Smooth muscle cell (in vitro differentiated cells): ENCODE measurements at regions not wholly inside any gene's neighbourhood (a gene's known extent, or its start where the extent isn't known, plus 50 kb on each side); places are given as distances from the start of the nearest gene placed in this dataset.

Experiments used
- DNase-seq: peaks from one replicate; lab custom pipeline; 2025; ENCODE audit not compliant: unreplicated experiment; lab: John Stamatoyannopoulos, UW
- H2AFZ ChIP-seq: fragments of 200-600 bp; sonication (generic); 2 replicates; pipeline ENCODE4 v1.6.0; 2016; ENCODE audit warnings: antibody characterized with exemption, low read depth, mild to moderate bottlenecking
- H3F3A ChIP-seq: fragments of 200-600 bp; sonication (generic); 2 replicates; pipeline ENCODE4 v1.6.0; 2017; ENCODE audit warnings: antibody characterized with exemption, low read depth
- H3K27ac ChIP-seq: fragments of 200-600 bp; sonication (generic); 2 replicates; pipeline ENCODE4 v1.5.1; 2016; ENCODE audit warnings: low read depth, mild to moderate bottlenecking
- H3K27me3 ChIP-seq: fragments of 200-600 bp; sonication (generic); 2 replicates; pipeline ENCODE4 v1.6.1; 2016; ENCODE audit warnings: low read depth, mild to moderate bottlenecking
- H3K36me3 ChIP-seq: fragments of 200-600 bp; sonication (generic); 2 replicates; pipeline ENCODE4 v1.5.1; 2016; ENCODE audit warnings: low read depth
- H3K4me1 ChIP-seq: fragments of 200-600 bp; sonication (generic); 2 replicates; pipeline ENCODE4 v1.5.1; 2016; ENCODE audit warnings: low read depth
- H3K4me2 ChIP-seq: fragments of 200-600 bp; sonication (generic); 2 replicates; pipeline ENCODE4 v1.6.0; 2016; ENCODE audit warnings: mild to moderate bottlenecking
- H3K4me3 ChIP-seq: fragments of 200-600 bp; sonication (generic); 2 replicates; pipeline ENCODE4 v1.5.1; 2016; ENCODE audit warnings: mild to moderate bottlenecking
- H3K79me2 ChIP-seq: fragments of 200-600 bp; sonication (generic); 2 replicates; pipeline ENCODE4 v1.6.0; 2016; ENCODE audit warnings: low read depth, mild to moderate bottlenecking
- H3K9ac ChIP-seq: fragments of 200-600 bp; sonication (generic); 2 replicates; pipeline ENCODE4 v1.6.0; 2016; ENCODE audit warnings: low read depth
- H3K9me3 ChIP-seq: fragments of 200-600 bp; sonication (generic); replicated peaks from 2 replicates; pipeline ENCODE4 v1.5.1; 2016; ENCODE audit warnings: low read depth
- H4K20me1 ChIP-seq: fragments of 200-600 bp; sonication (generic); 2 replicates; pipeline ENCODE4 v1.6.0; 2016; ENCODE audit warnings: low read depth
- WGBS: methylation state at CpG from one replicate; pipeline ENCODE4 v1.1.7; 2016; ENCODE audit warnings: low lambda C conversion rate; 5-methylcytosine and 5-hydroxymethylcytosine counted together
- TF ChIP-seq, protein P1 (sequence below): fragments of 200-600 bp; sonication (generic); IDR thresholded peaks from 2 replicates; pipeline ENCODE4 v1.5.1; 2017; ENCODE audit warnings: borderline replicate concordance, mild to moderate bottlenecking, antibody characterized with exemption; ENCODE audit not compliant: insufficient read depth, poor library complexity, severe bottlenecking

GRCh38 chr12:97305651-97306050 lies 157.0 kb upstream of the RMST start:
- no peaks in the 10 kb centered on the region for H3F3A ChIP-seq
- H3K4me1 ChIP-seq = no peaks in the 10 kb centered on the region
- no peaks in the 10 kb centered on the region for H3K36me3 ChIP-seq
- no peaks in the 10 kb centered on the region for H4K20me1 ChIP-seq
- H2AFZ ChIP-seq = no peak overlapping the region
- H3K79me2 ChIP-seq = no peaks in the 10 kb centered on the region
- H3K9ac ChIP-seq = no peak overlapping the region
- no peaks in the 10 kb centered on the region for H3K9me3 ChIP-seq
- no peak overlapping the region for H3K4me2 ChIP-seq
- no peaks in the 10 kb centered on the region for H3K27me3 ChIP-seq
- no peak for DNase-seq
- H3K27ac ChIP-seq = no peak overlapping the region
- 85% methylated on average over 4 of the region's 4 CpGs for WGBS
- no peak overlapping the region for H3K4me3 ChIP-seq
- TF ChIP-seq, protein P1, sequence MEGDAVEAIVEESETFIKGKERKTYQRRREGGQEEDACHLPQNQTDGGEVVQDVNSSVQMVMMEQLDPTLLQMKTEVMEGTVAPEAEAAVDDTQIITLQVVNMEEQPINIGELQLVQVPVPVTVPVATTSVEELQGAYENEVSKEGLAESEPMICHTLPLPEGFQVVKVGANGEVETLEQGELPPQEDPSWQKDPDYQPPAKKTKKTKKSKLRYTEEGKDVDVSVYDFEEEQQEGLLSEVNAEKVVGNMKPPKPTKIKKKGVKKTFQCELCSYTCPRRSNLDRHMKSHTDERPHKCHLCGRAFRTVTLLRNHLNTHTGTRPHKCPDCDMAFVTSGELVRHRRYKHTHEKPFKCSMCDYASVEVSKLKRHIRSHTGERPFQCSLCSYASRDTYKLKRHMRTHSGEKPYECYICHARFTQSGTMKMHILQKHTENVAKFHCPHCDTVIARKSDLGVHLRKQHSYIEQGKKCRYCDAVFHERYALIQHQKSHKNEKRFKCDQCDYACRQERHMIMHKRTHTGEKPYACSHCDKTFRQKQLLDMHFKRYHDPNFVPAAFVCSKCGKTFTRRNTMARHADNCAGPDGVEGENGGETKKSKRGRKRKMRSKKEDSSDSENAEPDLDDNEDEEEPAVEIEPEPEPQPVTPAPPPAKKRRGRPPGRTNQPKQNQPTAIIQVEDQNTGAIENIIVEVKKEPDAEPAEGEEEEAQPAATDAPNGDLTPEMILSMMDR = no peak

GRCh38 chr12:97306147-97306546 lies 156.5 kb upstream of the RMST start:
- DNase-seq = no peak
- Histone ChIP-seq H3K4me1 (no peaks in the 10 kb centered on the region), H3K9me3 (no peaks in the 10 kb centered on the region), H3K36me3 (no peaks in the 10 kb centered on the region), H3K9ac (no peak overlapping the region), H3K27me3 (no peaks in the 10 kb centered on the region), H4K20me1 (no peaks in the 10 kb centered on the region), H3F3A (no peaks in the 10 kb centered on the region), H3K4me3 (no peak overlapping the region), H3K27ac (no peak overlapping the region), H3K79me2 (no peaks in the 10 kb centered on the region), H3K4me2 (no peak overlapping the region), H2AFZ (peak overlapping the region; percentile 7)
- TF ChIP-seq, protein P1 = no peak
- WGBS = 74% methylated on average over 3 of the region's 3 CpGs

GRCh38 chr12:97308576-97309198 lies 153.9 kb upstream of the RMST start:
- Histone ChIP-seq H3K4me3 (no peak overlapping the region), H3K36me3 (no peaks in the 10 kb centered on the region), H3K9me3 (no peaks in the 10 kb centered on the region), H3K4me1 (no peaks in the 10 kb centered on the region), H3K27ac (no peak overlapping the region), H3F3A (no peaks in the 10 kb centered on the region), H3K27me3 (no peaks in the 10 kb centered on the region), H3K9ac (no peak overlapping the region), H4K20me1 (no peaks in the 10 kb centered on the region), H2AFZ (no peak overlapping the region), H3K79me2 (no peaks in the 10 kb centered on the region), H3K4me2 (no peak overlapping the region)
- WGBS = 63% methylated on average over 1 of the region's 1 CpG
- no peak for DNase-seq
- TF ChIP-seq, protein P1 = peak; percentile 80

- TF ChIP-seq, protein P1 = no peak
- Histone ChIP-seq H3K4me2 (no peak overlapping the region), H3K27ac (no peak overlapping the region), H2AFZ (no peak overlapping the region), H3K4me1 (no peaks in the 10 kb centered on the region), H4K20me1 (no peaks in the 10 kb centered on the region), H3K36me3 (no peaks in the 10 kb centered on the region), H3K4me3 (no peak overlapping the region), H3K9me3 (no peaks in the 10 kb centered on the region), H3F3A (no peaks in the 10 kb centered on the region), H3K79me2 (no peaks in the 10 kb centered on the region), H3K27me3 (no peaks in the 10 kb centered on the region), H3K9ac (no peak overlapping the region)
- no peak for DNase-seq
- 90% methylated on average over 5 of the region's 5 CpGs for WGBS
Observed at GRCh38 chr12:97309921-97310320, 152.7 kb upstream of the RMST start.
